ENCODE measurements at regions not wholly inside any gene's neighbourhood (a gene's known extent, or its start where the extent isn't known, plus 50 kb on each side); places are given as distances from the start of the nearest gene placed in this dataset.
"Not testable (repeated sequence)": the region's sequence is repeated elsewhere in the genome, so short reads cannot be mapped to it uniquely, and the experiment has no call there.

GRCh38 chr7:75201606-75202079 lies 109.3 kb downstream of the GTF2IRD2B start:
- not testable (repeated sequence) for DNase-seq

- DNase-seq = not testable (repeated sequence)
These were observed 113.1 kb downstream of the GTF2IRD2B start for GRCh38 chr7:75205367-75206085.

- not testable (repeated sequence) for DNase-seq
These were observed 123.1 kb downstream of the GTF2IRD2B start for GRCh38 chr7:75215460-75215859.

- not testable (repeated sequence) for DNase-seq
These were observed 124.6 kb downstream of the GTF2IRD2B start for GRCh38 chr7:75216963-75217362.

- not testable (repeated sequence) for DNase-seq
These were observed 133.7 kb downstream of the GTF2IRD2B start for GRCh38 chr7:75226102-75226501.

GRCh38 chr7:75229558-75229957 lies 137.2 kb downstream of the GTF2IRD2B start:
- not testable (repeated sequence) for DNase-seq

- DNase-seq = not testable (repeated sequence)
These were observed 138.2 kb downstream of the GTF2IRD2B start for GRCh38 chr7:75230558-75230957.

GRCh38 chr7:75235092-75235826 lies 142.9 kb downstream of the GTF2IRD2B start:
- DNase-seq = not testable (repeated sequence)

GRCh38 chr7:75235827-75236167 lies 143.4 kb downstream of the GTF2IRD2B start:
- DNase-seq = not testable (repeated sequence)

- DNase-seq = peak; percentile 65 to 71
These were observed 145.1 kb downstream of the GTF2IRD2B start for GRCh38 chr7:75237255-75238187.

GRCh38 chr7:75238309-75238708 lies 145.9 kb downstream of the GTF2IRD2B start:
- DNase-seq = not testable (repeated sequence)

- not testable (repeated sequence) for DNase-seq
These were observed 151.2 kb downstream of the GTF2IRD2B start for GRCh38 chr7:75243638-75244037.

GRCh38 chr7:75248216-75248615 lies 147.2 kb upstream of the TRIM73 start:
- not testable (repeated sequence) for DNase-seq

GRCh38 chr7:75254238-75254637 lies 141.2 kb upstream of the TRIM73 start:
- not testable (repeated sequence) for DNase-seq

- not testable (repeated sequence) for DNase-seq
These were observed 138.0 kb upstream of the TRIM73 start for GRCh38 chr7:75257442-75257841.

- not testable (repeated sequence) for DNase-seq
These were observed 135.9 kb upstream of the TRIM73 start for GRCh38 chr7:75259454-75260003.

GRCh38 chr7:75261660-75262059 lies 133.8 kb upstream of the TRIM73 start:
- not testable (repeated sequence) for DNase-seq

- not testable (repeated sequence) for DNase-seq
These were observed 127.3 kb upstream of the TRIM73 start for GRCh38 chr7:75268158-75268557.

GRCh38 chr7:75269159-75269558 lies 126.3 kb upstream of the TRIM73 start:
- DNase-seq = not testable (repeated sequence)

GRCh38 chr7:75274114-75274513 lies 121.3 kb upstream of the TRIM73 start:
- not testable (repeated sequence) for DNase-seq

Data from CD4-positive, alpha-beta T cell treated with Interferon alpha-2 for 1 hour (primary cell).